ENCODE measurements at regions not wholly inside any gene's neighbourhood (a gene's known extent, or its start where the extent isn't known, plus 50 kb on each side); places are given as distances from the start of the nearest gene placed in this dataset.

DNA sequence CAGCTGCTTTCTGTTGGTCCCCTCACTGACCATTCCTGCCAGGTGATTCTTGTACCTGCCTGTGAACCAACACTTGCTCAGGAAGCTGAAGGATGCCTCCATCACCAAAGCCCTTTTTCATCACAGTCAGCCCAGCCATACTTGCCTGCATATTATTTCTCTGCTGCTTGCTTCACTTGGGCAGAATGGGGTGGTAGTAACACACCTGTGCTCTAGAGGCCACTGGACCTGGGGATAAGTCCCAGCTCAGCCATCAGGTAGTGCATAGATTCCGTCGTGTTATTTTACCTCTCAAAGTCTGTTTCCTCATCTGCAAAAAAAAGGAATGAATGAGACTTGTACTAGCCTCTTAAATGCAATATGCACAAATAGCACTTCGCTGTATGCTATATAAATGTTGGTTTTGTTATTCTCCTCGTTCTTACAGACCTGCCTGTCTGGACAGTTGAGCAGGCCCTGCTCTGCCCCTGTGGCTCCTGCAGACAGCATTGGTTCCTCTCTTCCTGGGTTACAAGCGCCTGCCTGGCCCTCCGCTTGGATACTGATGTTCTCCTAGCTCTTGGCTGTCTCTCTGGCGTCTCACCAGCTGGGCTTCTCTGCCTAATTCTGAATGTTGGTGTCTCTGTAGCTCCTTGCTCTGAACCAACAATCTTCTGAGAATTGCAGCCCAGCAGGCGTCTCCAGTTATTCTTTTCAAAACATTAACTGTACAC is 151.8 kb downstream of the UNC5CL start:
- Histone ChIP-seq H3K9me3 (no peaks in the 10 kb centered on the region), H3K36me3 (no peaks in the 10 kb centered on the region), H3K27ac (no peak overlapping the region), H3K4me3 (no peak overlapping the region), H3K27me3 (no peaks in the 10 kb centered on the region), H3K4me1 (no peaks in the 10 kb centered on the region)
- TF ChIP-seq, protein P1, sequence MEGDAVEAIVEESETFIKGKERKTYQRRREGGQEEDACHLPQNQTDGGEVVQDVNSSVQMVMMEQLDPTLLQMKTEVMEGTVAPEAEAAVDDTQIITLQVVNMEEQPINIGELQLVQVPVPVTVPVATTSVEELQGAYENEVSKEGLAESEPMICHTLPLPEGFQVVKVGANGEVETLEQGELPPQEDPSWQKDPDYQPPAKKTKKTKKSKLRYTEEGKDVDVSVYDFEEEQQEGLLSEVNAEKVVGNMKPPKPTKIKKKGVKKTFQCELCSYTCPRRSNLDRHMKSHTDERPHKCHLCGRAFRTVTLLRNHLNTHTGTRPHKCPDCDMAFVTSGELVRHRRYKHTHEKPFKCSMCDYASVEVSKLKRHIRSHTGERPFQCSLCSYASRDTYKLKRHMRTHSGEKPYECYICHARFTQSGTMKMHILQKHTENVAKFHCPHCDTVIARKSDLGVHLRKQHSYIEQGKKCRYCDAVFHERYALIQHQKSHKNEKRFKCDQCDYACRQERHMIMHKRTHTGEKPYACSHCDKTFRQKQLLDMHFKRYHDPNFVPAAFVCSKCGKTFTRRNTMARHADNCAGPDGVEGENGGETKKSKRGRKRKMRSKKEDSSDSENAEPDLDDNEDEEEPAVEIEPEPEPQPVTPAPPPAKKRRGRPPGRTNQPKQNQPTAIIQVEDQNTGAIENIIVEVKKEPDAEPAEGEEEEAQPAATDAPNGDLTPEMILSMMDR (IDR thresholded peaks at IDR 0.05) = no peak
- intact Hi-C loops (cut with DNase I) = no loop called here
- ATAC-seq (no peak), DNase-seq (no peak)

DNA sequence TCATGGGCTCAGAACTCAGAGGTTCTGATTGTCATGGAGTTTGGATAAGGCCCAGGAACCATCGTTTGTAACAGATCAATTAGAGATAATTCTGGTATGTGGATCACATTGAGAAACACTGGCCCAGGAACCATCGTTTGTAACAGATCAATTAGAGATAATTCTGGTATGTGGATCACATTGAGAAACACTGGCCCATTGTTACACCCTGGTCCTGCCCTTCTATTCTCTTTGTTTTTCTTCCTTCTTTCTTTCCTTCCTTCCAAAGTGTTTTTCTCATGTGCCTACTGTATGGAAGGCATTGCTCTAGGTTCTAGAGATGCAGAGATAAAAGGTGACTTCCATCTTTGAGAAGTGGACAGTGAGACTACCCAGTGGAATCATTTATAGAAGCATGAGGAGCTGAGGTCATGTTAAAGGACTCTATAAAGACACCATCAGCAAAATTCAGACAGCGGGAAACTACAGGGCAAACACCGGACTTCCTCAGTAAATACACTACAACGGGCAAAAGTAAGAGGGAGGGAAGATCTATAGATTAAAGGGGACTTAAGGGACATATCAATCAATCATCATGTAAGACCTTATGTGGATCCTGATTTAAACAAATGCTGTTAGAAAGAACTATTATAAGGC is 153.8 kb downstream of the UNC5CL start:
- H3K36me3 ChIP-seq = no peaks in the 10 kb centered on the region
- no peaks in the 10 kb centered on the region for H3K4me1 ChIP-seq
- intact Hi-C loops (cut with DNase I) = no loop called here
- TF ChIP-seq, protein P1 (IDR thresholded peaks at IDR 0.05) = no peak
- no peak overlapping the region for H3K27ac ChIP-seq
- ATAC-seq (no peak), DNase-seq (no peak)
- H3K9me3 ChIP-seq = no peaks in the 10 kb centered on the region
- H3K27me3 ChIP-seq = no peaks in the 10 kb centered on the region
- no peak overlapping the region for H3K4me3 ChIP-seq

DNA sequence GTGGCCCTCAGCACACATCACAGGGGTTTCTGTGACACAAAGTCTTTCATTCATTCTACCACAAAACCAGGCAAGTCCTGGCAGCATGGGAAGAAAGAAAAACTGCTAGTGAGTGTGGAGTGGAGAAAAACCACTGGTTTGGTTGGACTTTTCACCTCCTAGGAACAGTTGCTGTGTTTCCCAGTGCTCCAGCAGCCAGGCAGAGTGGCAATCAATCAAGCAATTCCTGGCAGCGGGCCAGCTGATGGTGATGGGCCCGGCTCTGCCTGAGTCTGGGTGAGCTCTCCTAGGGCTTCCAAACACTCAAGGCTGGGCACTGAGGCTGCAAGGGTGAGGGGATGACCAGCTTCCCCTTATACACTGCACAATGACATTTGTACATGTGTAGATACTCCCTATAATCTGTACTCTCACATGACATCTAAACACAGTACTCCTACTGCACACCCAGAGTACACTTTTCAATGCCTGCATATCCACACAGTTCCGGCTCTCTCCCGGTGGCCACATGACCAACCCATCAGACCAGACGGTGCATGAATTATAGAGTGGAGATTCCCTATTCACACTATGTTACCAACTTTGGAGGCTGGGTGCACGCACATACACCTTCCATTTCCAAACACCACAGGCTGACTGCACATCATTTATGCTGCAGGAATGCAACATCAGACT is 156.6 kb downstream of the UNC5CL start:
- ATAC-seq = no peak
- Histone ChIP-seq H3K27me3 (no peaks in the 10 kb centered on the region), H3K27ac (no peak overlapping the region), H3K36me3 (no peaks in the 10 kb centered on the region), H3K4me1 (no peaks in the 10 kb centered on the region), H3K4me3 (no peak overlapping the region), H3K9me3 (no peaks in the 10 kb centered on the region)
- no peak for DNase-seq
- intact Hi-C loops (cut with DNase I) = no loop called here
- TF ChIP-seq, protein P1 (IDR thresholded peaks at IDR 0.05) = no peak

DNA sequence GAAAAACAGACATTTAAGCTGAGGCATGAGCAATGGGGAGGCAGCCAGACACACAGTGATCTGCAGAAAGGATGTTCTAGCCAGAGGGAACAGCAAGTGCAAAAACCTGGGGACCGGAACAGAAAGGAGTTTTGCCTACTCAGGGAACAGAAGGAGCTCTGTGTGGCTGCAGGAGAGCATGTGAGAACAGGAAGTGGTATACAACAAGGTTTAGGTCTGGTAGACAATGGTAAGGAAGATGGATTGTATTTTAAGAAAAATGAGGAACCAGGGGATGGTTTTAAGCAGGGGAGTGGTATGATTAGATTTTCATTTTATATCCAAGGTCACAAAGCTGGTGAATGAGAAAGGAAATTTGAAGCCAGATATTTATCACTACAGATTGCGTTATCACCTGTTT is 157.5 kb downstream of the UNC5CL start:
- ATAC-seq (no peak), DNase-seq (no peak)
- intact Hi-C loops (cut with DNase I) = no loop called here
- Histone ChIP-seq H3K9me3 (no peaks in the 10 kb centered on the region), H3K27me3 (no peaks in the 10 kb centered on the region), H3K4me1 (no peaks in the 10 kb centered on the region), H3K27ac (no peak overlapping the region), H3K36me3 (no peaks in the 10 kb centered on the region), H3K4me3 (no peak overlapping the region)
- TF ChIP-seq, protein P1 (IDR thresholded peaks at IDR 0.05) = no peak

DNA sequence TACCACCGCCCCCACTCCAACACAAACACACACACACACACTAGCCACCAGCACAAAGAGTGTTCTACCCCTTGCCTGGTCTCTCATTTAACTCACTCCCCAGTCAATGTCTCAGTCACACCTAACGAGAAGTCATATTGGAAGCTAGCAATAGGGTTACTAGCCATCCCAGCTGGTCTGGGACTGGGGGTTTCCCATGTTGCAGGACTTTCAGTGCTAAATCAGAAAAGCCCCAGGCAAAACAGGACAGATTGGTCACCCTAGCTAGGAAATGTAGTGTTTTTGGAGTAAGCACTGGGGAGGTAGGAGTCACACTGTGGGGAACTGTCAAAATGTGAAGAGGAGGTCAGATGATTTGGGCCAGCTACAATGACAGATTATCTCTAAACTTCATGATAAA is 158.1 kb downstream of the UNC5CL start:
- Histone ChIP-seq H3K36me3 (no peaks in the 10 kb centered on the region), H3K4me1 (no peaks in the 10 kb centered on the region), H3K27me3 (no peaks in the 10 kb centered on the region), H3K27ac (no peak overlapping the region), H3K4me3 (no peak overlapping the region), H3K9me3 (no peaks in the 10 kb centered on the region)
- DNase-seq = no peak
- TF ChIP-seq, protein P1 (IDR thresholded peaks at IDR 0.05) = no peak
- ATAC-seq = no peak
- intact Hi-C loops (cut with DNase I) = no loop called here

Measured in upper lobe of right lung (tissue), 1 donor.